Stomach (tissue), 8 donors: ENCODE measurements at regions not wholly inside any gene's neighbourhood (a gene's known extent, or its start where the extent isn't known, plus 50 kb on each side); places are given as distances from the start of the nearest gene placed in this dataset.

Source experiments
- DNase-seq, 2 donors: peaks; one replicate each; pipeline versions ENCODE4 v3.0.0 to v3.0.0-alpha.2; 2013 to 2019
- H3K27ac ChIP-seq, 5 donors: fragments of 200-600 bp in 4 of 5; sonication (generic) in 4 of 5; one replicate each; pipeline ENCODE4 v1.5.1; 2013 to 2019; ENCODE audit warnings: mild to moderate bottlenecking in 1 of 5, moderate library complexity in 1 of 5
- H3K27me3 ChIP-seq, 3 donors: fragments of 200-600 bp; sonication (generic); one replicate each; pipeline ENCODE4 v1.5.1; 2017 to 2019; ENCODE audit warnings: mixed run types in 1 of 3
- H3K36me3 ChIP-seq, 4 donors: fragments of 200-600 bp; sonication (generic); 1 replicate in 3 of 4; 2 replicates in 1 of 4; pipeline ENCODE4 v1.5.1; 2016 to 2019
- H3K4me1 ChIP-seq, 4 donors: fragments of 200-600 bp; sonication (generic); one replicate each; pipeline ENCODE4 v1.5.1; 2016 to 2019
- H3K4me3 ChIP-seq, 4 donors: fragments of 200-600 bp; sonication (generic) in 3 of 4; one replicate each; pipeline ENCODE4 v1.5.1; 2016 to 2019; ENCODE audit warnings: mild to moderate bottlenecking in 1 of 4
- H3K9me3 ChIP-seq, 4 donors: fragments of 200-600 bp; sonication (generic); one replicate each; pipeline ENCODE4 v1.5.1; 2016 to 2019
- CTCF ChIP-seq, 7 experiments: fragments of 450-650 bp in 4 of 7; fragments of 200-600 bp in 3 of 7; sonication (generic) in 3 of 7; IDR thresholded peaks; one replicate each; pipeline ENCODE4 v1.5.1; 2016 to 2019; ENCODE audit warnings: antibody characterized with exemption in 7 of 7, control low read depth in 2 of 7, mild to moderate bottlenecking in 1 of 7
- EP300 ChIP-seq: sonication (generic); formaldehyde crosslinking; IDR thresholded peaks from one replicate; pipeline ENCODE4 v1.6.1; 2017; ENCODE audit warnings: antibody characterized with exemption
- POLR2A ChIP-seq, 4 donors: fragments of 450-650 bp; IDR thresholded peaks; one replicate each; pipeline ENCODE4 v1.6.1; 2016; ENCODE audit warnings: antibody characterized with exemption in 4 of 4, control low read depth in 2 of 4, mild to moderate bottlenecking in 1 of 4, moderate library complexity in 1 of 4
- POLR2AphosphoS5 ChIP-seq, 3 donors: sonication (generic); formaldehyde crosslinking; IDR thresholded peaks; one replicate each; pipeline ENCODE4 v1.6.1; 2016; ENCODE audit warnings: antibody characterized with exemption in 3 of 3
- WGBS, 5 donors: extraction: QIAGEN DNeasy Blood & Tissue Kit in 3 of 5; methylation state at CpG; one replicate each; pipeline versions ENCODE4 v1.1.5 to v1.1.7; 2013 to 2018; 5-methylcytosine and 5-hydroxymethylcytosine counted together
- intact Hi-C: fragments of 100-400 bp; cut with DNase I; formaldehyde crosslinking; loops from one replicate; pipeline ENCODE4 v1.15.1; 2023; ENCODE audit warnings: low total_unique reads
- donor health status: healthy with polysubstance abuse.
- donor health status: Bipolar disorder and iron deficiency.
- donor health status: healthy.

DNA sequence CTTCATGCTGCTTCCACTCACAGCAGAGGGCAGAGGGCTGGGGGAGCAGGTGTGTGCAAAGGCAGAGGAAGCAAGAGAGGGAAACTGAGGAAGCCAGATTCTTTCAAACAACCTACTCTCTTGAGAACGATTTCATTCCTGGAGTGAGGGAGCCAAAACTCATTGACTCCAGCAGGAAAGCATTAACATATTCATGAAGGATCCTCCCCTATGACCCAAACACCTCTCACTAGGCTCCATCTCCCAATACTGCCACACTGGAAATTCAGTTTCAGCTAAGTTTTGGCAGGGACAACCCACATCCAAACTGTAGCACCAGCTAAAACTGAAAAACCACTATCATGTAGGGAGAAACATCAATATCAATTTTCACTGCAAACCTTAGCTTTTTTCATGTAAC lies 125.1 kb downstream of the OLIG3 start:
- Histone ChIP-seq H3K27me3 (no peaks in the 10 kb centered on the region), H3K9me3 (no peaks in the 10 kb centered on the region), H3K4me3 (no peak overlapping the region), H3K27ac (no peak overlapping the region), H3K4me1 (no peaks in the 10 kb centered on the region), H3K36me3 (no peaks in the 10 kb centered on the region)
- no peak for TF ChIP-seq POLR2A (IDR thresholded peaks at IDR 0.05)
- TF ChIP-seq EP300, result no peak
- TF ChIP-seq POLR2AphosphoS5 (IDR thresholded peaks at IDR 0.05), result no peak
- no peak for TF ChIP-seq CTCF (IDR thresholded peaks at IDR 0.05)
- no peak for DNase-seq
- intact Hi-C loops, result no loop called here
- 47 to 73% (median 60%) methylated on average over 1 of the region's 1 CpG for WGBS, 5 donors

DNA sequence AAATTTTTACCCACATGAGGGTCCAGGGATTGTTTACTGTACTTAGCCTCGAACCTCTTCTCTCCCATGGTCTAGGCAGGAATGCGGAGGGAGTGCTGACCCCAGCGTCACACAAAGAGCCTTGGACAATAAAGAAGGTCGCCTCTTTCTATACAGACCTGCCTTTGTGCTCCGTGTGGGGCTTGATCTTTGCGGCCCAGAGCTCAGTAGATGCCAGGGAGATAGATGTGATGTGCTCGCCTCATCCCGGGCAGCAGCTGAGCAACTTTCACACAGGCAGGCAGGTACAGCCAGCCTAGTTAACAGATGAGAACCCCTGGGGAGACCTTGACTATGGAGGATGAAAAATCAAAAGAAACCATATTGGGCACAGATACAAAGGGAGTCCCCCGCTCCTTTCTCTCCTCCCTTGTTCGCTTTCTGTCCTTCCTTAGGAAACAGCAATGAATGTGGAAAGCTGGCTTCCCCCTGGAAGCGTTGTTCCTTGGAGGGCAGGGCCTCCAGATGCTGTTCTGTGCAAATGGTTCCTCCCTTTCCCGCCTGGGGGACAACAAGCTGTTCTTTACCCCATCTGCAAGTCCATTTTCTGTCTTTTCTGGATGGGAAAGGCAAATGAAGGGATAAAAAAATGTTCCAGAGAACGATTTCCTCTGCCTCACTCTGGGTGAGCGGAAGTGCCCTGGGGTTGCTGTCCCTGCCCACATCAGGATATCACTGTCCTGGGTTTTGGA lies 128.3 kb downstream of the OLIG3 start:
- WGBS, 5 donors, result 83 to 87% (median 84%) methylated on average over 14 of the region's 14 CpGs
- no peak overlapping the region for H3K27ac ChIP-seq
- H3K4me1 ChIP-seq, result no peaks in the 10 kb centered on the region
- no peak overlapping the region for H3K4me3 ChIP-seq
- no peak for DNase-seq
- intact Hi-C loops, result no loop called here
- no peak for TF ChIP-seq CTCF (IDR thresholded peaks at IDR 0.05)
- no peak for TF ChIP-seq EP300
- TF ChIP-seq POLR2AphosphoS5 (IDR thresholded peaks at IDR 0.05), result no peak
- no peak for TF ChIP-seq POLR2A (IDR thresholded peaks at IDR 0.05)
- H3K27me3 ChIP-seq, result no peaks in the 10 kb centered on the region
- no peaks in the 10 kb centered on the region for H3K9me3 ChIP-seq
- H3K36me3 ChIP-seq, result no peaks in the 10 kb centered on the region

DNA sequence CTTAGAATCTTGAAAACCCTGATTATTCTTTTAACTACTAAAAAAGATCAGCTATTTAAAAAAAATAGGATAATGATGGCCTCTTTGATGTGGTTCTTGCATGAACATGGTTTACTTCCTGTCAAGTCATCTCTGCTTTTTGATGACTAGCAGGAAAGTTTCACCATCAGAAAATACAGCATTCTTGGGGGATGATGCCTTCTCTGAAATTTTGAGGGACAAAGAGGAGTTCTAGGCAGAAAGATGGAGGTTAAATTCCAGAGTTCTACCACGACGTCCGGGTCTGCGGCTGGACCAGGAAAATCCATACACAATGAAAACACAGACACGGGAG lies 130.4 kb downstream of the OLIG3 start:
- no peak for DNase-seq
- Histone ChIP-seq H3K4me3 (no peak overlapping the region), H3K9me3 (no peaks in the 10 kb centered on the region), H3K27ac (no peak overlapping the region), H3K27me3 (no peaks in the 10 kb centered on the region), H3K4me1 (no peaks in the 10 kb centered on the region), H3K36me3 (no peaks in the 10 kb centered on the region)
- TF ChIP-seq EP300 (no peak), POLR2AphosphoS5 (IDR thresholded peaks at IDR 0.05) (no peak), POLR2A (IDR thresholded peaks at IDR 0.05) (no peak), CTCF (IDR thresholded peaks at IDR 0.05) (no peak)
- 89 to 93% (median 92%) methylated on average over 5 of the region's 5 CpGs for WGBS, 5 donors
- intact Hi-C loops, result no loop called here

- H3K4me3 ChIP-seq, result no peak overlapping the region
- no peaks in the 10 kb centered on the region for H3K36me3 ChIP-seq
- H3K27ac ChIP-seq, result no peak overlapping the region
- WGBS, 5 donors, result 83 to 88% (median 84%) methylated on average over 16 of the region's 16 CpGs
- intact Hi-C loops, result no loop called here
- H3K4me1 ChIP-seq, result no peaks in the 10 kb centered on the region
- TF ChIP-seq CTCF (IDR thresholded peaks at IDR 0.05), result no peak
- TF ChIP-seq POLR2A (IDR thresholded peaks at IDR 0.05), result no peak
- TF ChIP-seq EP300, result no peak
- no peak for TF ChIP-seq POLR2AphosphoS5 (IDR thresholded peaks at IDR 0.05)
- H3K27me3 ChIP-seq, result no peaks in the 10 kb centered on the region
- DNase-seq, result no peak
- no peaks in the 10 kb centered on the region for H3K9me3 ChIP-seq
Observed at GRCh38 chr6:137362878-137363804, 131.1 kb downstream of the OLIG3 start.
